ENCODE measurements at regions not wholly inside any gene's neighbourhood (a gene's known extent, or its start where the extent isn't known, plus 50 kb on each side); places are given as distances from the start of the nearest gene placed in this dataset.

- no peak for DNase-seq (ENCODE audit: extremely low spot score)
- CTCF ChIA-PET = no interaction called here
- POLR2A ChIA-PET = no interaction called here
- TF ChIP-seq LEF1 (IDR thresholded peaks at IDR 0.05; ENCODE audit: borderline replicate concordance) (no peak), HDGF (IDR thresholded peaks at IDR 0.05; ENCODE audit: borderline replicate concordance) (no peak), ZNF384 (IDR thresholded peaks at IDR 0.05) (no peak)
Measured at GRCh38 chr7:144960763-144961162, 124.9 kb upstream of the TPK1 start.

GRCh38 chr7:144957998-144958397, 122.1 kb upstream of the TPK1 start:
- ChIA-PET CTCF (no interaction called here), POLR2A (no interaction called here)
- TF ChIP-seq LEF1 (IDR thresholded peaks at IDR 0.05; ENCODE audit: borderline replicate concordance) = no peak
- no peak for TF ChIP-seq SUZ12 (IDR thresholded peaks at IDR 0.05)
- no peak for TF ChIP-seq FOXK2 (IDR thresholded peaks at IDR 0.05)
- TF ChIP-seq CTBP1 (IDR thresholded peaks at IDR 0.05; ENCODE audit: borderline replicate concordance) = no peak
- TF ChIP-seq BHLHE40 (IDR thresholded peaks at IDR 0.05; ENCODE audit: borderline replicate concordance) = no peak
- TF ChIP-seq L3MBTL2 (conservative IDR thresholded peaks at IDR 0.05) = no peak
- no peak for TF ChIP-seq ARNT (IDR thresholded peaks at IDR 0.05)
- TF ChIP-seq HDGF (IDR thresholded peaks at IDR 0.05; ENCODE audit: borderline replicate concordance) = no peak
- no peak for TF ChIP-seq FOXA1 (IDR thresholded peaks at IDR 0.05)
- no peak for TF ChIP-seq ELF4 (IDR thresholded peaks at IDR 0.05)
- TF ChIP-seq FOXM1 (IDR thresholded peaks at IDR 0.05; ENCODE audit: borderline replicate concordance) = no peak
- no peak for TF ChIP-seq NFRKB (IDR thresholded peaks at IDR 0.05)
- no peak for TF ChIP-seq PKNOX1 (IDR thresholded peaks at IDR 0.05)
- no peak for TF ChIP-seq ZNF384 (IDR thresholded peaks at IDR 0.05)
- TF ChIP-seq SP1 (IDR thresholded peaks at IDR 0.05) = no peak
- no peak for TF ChIP-seq TARDBP (IDR thresholded peaks at IDR 0.05)
- no peak for DNase-seq (ENCODE audit: extremely low spot score)

- no peak for TF ChIP-seq HDGF (IDR thresholded peaks at IDR 0.05; ENCODE audit: borderline replicate concordance)
- TF ChIP-seq ELF4 (IDR thresholded peaks at IDR 0.05) = no peak
- no peak for TF ChIP-seq FOXA1 (IDR thresholded peaks at IDR 0.05)
- TF ChIP-seq FOXK2 (IDR thresholded peaks at IDR 0.05) = no peak
- no peak for TF ChIP-seq L3MBTL2 (conservative IDR thresholded peaks at IDR 0.05)
- no peak for TF ChIP-seq SP1 (IDR thresholded peaks at IDR 0.05)
- no peak for TF ChIP-seq CTBP1 (IDR thresholded peaks at IDR 0.05; ENCODE audit: borderline replicate concordance)
- no peak for TF ChIP-seq SUZ12 (IDR thresholded peaks at IDR 0.05)
- TF ChIP-seq PKNOX1 (IDR thresholded peaks at IDR 0.05) = no peak
- no peak for TF ChIP-seq ZNF384 (IDR thresholded peaks at IDR 0.05)
- no peak for TF ChIP-seq FOXM1 (IDR thresholded peaks at IDR 0.05; ENCODE audit: borderline replicate concordance)
- TF ChIP-seq LEF1 (IDR thresholded peaks at IDR 0.05; ENCODE audit: borderline replicate concordance) = no peak
- TF ChIP-seq BHLHE40 (IDR thresholded peaks at IDR 0.05; ENCODE audit: borderline replicate concordance) = no peak
- no peak for TF ChIP-seq TARDBP (IDR thresholded peaks at IDR 0.05)
- no peak for TF ChIP-seq ARNT (IDR thresholded peaks at IDR 0.05)
- no peak for TF ChIP-seq NFRKB (IDR thresholded peaks at IDR 0.05)
Measured at GRCh38 chr7:144955422-144955821, 119.6 kb upstream of the TPK1 start.

GRCh38 chr7:144941127-144941526, 105.3 kb upstream of the TPK1 start:
- TF ChIP-seq SUZ12 (IDR thresholded peaks at IDR 0.05) = no peak
- no peak for TF ChIP-seq NFRKB (IDR thresholded peaks at IDR 0.05)
- no peak for TF ChIP-seq BHLHE40 (IDR thresholded peaks at IDR 0.05; ENCODE audit: borderline replicate concordance)
- TF ChIP-seq LEF1 (IDR thresholded peaks at IDR 0.05; ENCODE audit: borderline replicate concordance) = no peak
- no peak for TF ChIP-seq ZNF384 (IDR thresholded peaks at IDR 0.05)
- no peak for TF ChIP-seq FOXM1 (IDR thresholded peaks at IDR 0.05; ENCODE audit: borderline replicate concordance)
- no peak for TF ChIP-seq FOXK2 (IDR thresholded peaks at IDR 0.05)
- ChIA-PET CTCF (no interaction called here), POLR2A (no interaction called here)
- DNase-seq (ENCODE audit: extremely low spot score) = no peak

More at GRCh38 chr7:144955422-144955821, 119.6 kb upstream of the TPK1 start:
- DNase-seq (ENCODE audit: extremely low spot score) = no peak
- ChIA-PET CTCF (no interaction called here), POLR2A (no interaction called here)

- POLR2A ChIA-PET = no interaction called here
- TF ChIP-seq FOXK2 (IDR thresholded peaks at IDR 0.05) = no peak
- TF ChIP-seq SP1 (IDR thresholded peaks at IDR 0.05) = no peak
- no peak for TF ChIP-seq FOXM1 (IDR thresholded peaks at IDR 0.05; ENCODE audit: borderline replicate concordance)
- no peak for TF ChIP-seq PKNOX1 (IDR thresholded peaks at IDR 0.05)
- no peak for TF ChIP-seq L3MBTL2 (conservative IDR thresholded peaks at IDR 0.05)
- no peak for TF ChIP-seq TARDBP (IDR thresholded peaks at IDR 0.05)
- no peak for TF ChIP-seq CTBP1 (IDR thresholded peaks at IDR 0.05; ENCODE audit: borderline replicate concordance)
- no peak for TF ChIP-seq SUZ12 (IDR thresholded peaks at IDR 0.05)
- no peak for TF ChIP-seq NFRKB (IDR thresholded peaks at IDR 0.05)
- TF ChIP-seq LEF1 (IDR thresholded peaks at IDR 0.05; ENCODE audit: borderline replicate concordance) = no peak
- no peak for TF ChIP-seq HDGF (IDR thresholded peaks at IDR 0.05; ENCODE audit: borderline replicate concordance)
- no peak for TF ChIP-seq BHLHE40 (IDR thresholded peaks at IDR 0.05; ENCODE audit: borderline replicate concordance)
- TF ChIP-seq ARNT (IDR thresholded peaks at IDR 0.05) = no peak
- TF ChIP-seq ELF4 (IDR thresholded peaks at IDR 0.05) = no peak
- no peak for DNase-seq (ENCODE audit: extremely low spot score)
Measured at GRCh38 chr7:144937199-144937598, 101.3 kb upstream of the TPK1 start.

GRCh38 chr7:144936314-144936713, 100.5 kb upstream of the TPK1 start:
- POLR2A ChIA-PET = no interaction called here
- CTCF ChIA-PET = no interaction called here
- no peak for TF ChIP-seq FOXA1 (IDR thresholded peaks at IDR 0.05)
- TF ChIP-seq ARNT (IDR thresholded peaks at IDR 0.05) = no peak
- TF ChIP-seq NFRKB (IDR thresholded peaks at IDR 0.05) = no peak
- no peak for TF ChIP-seq SP1 (IDR thresholded peaks at IDR 0.05)
- no peak for TF ChIP-seq CTBP1 (IDR thresholded peaks at IDR 0.05; ENCODE audit: borderline replicate concordance)
- no peak for TF ChIP-seq FOXK2 (IDR thresholded peaks at IDR 0.05)
- TF ChIP-seq L3MBTL2 (conservative IDR thresholded peaks at IDR 0.05) = no peak
- TF ChIP-seq TARDBP (IDR thresholded peaks at IDR 0.05) = no peak
- no peak for TF ChIP-seq ZNF384 (IDR thresholded peaks at IDR 0.05)
- TF ChIP-seq LEF1 (IDR thresholded peaks at IDR 0.05; ENCODE audit: borderline replicate concordance) = no peak
- DNase-seq (ENCODE audit: extremely low spot score) = no peak

More at GRCh38 chr7:144937199-144937598, 101.3 kb upstream of the TPK1 start:
- CTCF ChIA-PET = no interaction called here
